GM18508 (cell line): ENCODE measurements at regions not wholly inside any gene's neighbourhood (a gene's known extent, or its start where the extent isn't known, plus 50 kb on each side); places are given as distances from the start of the nearest gene placed in this dataset.

Experiments used
- ATAC-seq: cut with Tn5 transposase; IDR thresholded peaks from one replicate; pipeline ENCODE4 v1.9.1; 2021; ENCODE audit warnings: moderate number of reproducible peaks; ENCODE audit not compliant: insufficient read depth, unreplicated experiment

DNA sequence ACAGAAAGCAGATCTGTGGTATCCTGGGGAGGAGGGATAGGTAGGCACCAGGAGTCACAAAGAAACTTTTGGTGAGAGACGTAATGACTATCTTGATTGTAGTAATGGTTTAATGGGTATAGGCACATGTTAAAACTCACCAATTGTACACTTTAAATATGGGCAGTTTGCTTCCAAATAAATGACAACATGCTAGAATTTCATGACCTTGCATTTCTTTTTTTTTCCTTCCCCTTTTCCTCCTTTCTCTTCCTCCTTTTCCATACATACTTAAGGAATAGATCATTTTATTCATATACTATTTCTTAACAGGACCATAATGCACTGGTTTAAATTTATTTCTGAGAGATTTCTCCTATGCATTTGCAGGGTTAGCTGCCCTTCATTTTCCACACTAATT, 341.8 kb downstream of the TMEM182 start:
- no peak for ATAC-seq

DNA sequence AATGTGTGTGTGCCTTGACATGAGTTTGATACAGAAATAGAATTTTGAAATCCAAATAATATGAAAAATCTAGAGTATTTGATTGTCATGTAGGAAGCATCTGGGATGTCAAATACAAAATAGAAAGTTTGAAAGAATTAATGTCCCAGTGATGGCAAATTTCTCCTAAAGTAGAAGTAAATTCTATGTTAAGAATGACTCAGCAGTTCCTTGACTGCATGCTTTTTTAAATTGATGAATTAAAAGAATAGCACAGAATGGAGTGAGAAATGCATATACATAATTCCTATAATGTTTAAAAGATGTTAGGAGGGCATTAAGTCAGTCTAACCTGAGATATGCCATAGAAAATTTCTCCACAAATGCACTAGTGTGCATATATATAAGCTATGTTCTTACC, 357.5 kb downstream of the TMEM182 start:
- ATAC-seq: no peak

DNA sequence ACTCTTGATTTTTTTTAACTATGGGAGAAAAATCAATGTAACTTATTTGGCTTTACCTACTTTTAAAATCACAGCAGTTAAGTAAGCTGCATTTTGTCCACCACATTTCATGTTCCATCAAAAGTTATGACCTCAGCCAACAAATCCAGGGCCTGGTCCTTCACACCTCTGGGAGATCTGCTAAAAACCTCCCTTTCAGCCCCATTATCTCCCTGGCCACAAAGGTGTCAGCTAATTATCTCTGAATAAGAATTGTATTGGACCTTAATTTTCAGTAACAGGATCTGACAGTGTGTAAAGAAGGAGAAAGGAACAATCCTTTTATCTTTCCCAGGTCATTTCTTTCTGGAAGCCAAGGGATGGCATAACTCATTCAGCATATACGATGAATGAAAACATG, 359.3 kb downstream of the TMEM182 start:
- ATAC-seq: no peak

DNA sequence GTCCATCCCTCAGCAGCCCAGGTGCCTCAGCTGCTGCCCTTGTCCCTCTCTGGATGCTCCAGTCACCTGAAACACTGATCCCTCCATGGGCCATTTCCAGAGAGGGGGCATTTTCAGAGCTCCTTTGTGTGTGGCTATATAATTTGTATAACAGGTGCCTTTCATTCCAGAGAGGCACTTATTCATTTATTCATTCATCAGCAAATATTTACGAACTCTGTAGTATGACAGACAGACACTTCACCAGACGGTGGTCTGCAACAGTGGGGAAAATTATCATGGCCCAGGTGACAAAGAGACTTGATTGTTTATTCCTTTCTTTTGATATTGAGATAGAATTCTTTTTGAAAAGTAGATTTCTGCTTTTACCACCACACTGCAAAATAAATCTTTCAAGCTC, 361.7 kb downstream of the TMEM182 start:
- no peak for ATAC-seq

DNA sequence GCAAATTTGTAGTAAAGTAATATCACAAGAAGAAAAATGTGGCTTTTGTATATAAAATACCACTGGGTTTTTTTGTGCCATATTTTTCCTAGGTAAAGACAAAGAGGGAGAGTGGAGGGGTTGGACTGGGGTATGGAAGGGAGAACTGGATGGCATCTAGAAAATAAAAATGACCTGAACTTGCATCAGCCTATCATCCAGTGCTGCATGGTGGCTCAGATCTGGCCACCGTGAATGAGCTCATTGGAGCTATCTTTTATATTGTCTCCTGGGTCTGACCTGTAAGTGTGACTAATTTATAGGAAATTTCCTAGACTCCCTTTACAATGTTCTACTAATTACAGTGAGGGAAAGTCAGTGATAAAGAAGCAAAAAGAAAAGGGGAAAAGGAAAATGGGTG, 369.0 kb downstream of the TMEM182 start:
- no peak for ATAC-seq

DNA sequence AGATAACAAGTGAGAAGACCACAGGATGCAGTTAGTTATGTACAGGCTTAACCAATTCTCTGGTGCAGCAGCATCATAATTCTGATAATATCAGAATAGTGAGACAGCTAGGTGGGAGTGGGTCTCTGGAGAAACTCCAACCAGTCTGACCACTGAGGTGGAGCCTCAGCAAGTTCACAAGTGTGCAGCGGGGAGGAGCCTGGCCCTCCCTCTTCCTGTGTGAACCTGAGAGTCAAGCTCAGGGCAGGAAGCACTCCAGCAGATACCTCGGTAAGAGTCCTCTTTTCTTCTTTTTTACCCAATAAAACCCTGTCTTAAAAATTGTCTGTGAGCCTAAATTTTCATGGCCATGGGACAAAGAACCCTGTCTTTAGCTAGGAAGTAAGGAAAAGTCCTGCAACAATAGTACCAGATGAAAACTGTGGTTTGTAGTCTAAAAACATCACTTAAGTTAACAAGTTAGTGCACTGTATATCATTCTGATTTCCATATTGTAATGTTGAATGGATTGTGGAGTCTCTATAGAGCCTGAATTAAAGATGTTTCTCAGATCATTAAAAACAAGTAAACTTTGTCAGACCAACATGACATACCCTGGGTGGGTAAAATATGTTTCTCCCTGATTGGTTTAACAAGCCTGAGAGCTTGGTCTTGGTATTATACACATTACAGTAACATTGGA, 370.8 kb downstream of the TMEM182 start:
- peak; percentile 76 for ATAC-seq

DNA sequence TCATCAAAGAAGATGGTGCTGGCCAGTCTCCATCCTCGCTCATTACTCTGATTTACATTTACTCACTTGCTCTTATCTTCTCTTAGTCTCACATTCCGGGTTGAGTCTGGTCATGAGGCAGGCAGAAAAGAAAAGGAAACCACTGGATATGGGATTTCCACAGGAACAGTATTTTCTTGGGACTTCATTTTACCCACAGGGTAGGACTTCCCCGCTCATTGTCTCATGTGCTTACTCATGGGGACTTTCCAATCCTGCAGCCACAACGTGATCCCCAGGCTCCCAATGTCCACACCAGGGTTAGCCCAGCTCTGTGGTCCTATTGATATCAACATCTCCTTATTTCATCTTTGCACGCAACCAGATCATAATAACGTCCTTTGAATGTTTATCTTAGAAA, 373.8 kb downstream of the TMEM182 start:
- ATAC-seq: no peak

DNA sequence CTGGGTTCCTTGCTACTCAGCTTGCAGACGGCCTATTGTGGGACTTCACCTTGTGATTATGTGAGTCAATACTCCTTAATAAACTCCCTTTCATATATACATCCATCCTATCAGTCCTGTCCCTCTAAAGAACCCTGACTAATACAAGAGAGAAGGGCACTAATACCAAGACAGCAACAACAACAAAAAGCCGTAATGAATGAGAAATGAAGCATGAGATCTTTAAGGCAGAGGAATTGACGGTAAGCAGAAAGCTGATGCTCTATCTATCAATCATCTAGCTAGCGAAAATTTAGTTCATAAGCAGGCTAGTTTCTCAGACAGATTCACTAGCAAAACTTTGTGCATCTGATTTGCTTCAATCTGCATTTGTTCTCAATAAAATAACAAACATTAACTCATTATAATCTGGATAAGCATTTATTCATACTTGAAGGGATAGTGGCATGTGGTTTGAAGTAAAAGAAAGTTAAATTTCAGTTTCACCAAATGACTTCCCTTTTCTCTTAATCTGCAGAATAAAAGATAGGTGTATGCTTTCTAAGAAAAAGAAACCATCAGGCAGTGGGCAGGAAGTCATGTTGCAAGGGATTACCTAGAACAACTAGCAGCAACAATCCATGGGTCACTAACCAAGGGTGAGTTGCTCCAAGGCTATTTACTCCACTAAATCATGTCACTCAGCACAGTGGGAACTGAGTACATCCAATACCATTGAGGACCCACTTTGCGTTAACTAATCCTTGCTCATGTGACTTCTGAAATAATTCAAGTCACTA, 376.5 kb downstream of the TMEM182 start:
- peak; percentile 77 for ATAC-seq

DNA sequence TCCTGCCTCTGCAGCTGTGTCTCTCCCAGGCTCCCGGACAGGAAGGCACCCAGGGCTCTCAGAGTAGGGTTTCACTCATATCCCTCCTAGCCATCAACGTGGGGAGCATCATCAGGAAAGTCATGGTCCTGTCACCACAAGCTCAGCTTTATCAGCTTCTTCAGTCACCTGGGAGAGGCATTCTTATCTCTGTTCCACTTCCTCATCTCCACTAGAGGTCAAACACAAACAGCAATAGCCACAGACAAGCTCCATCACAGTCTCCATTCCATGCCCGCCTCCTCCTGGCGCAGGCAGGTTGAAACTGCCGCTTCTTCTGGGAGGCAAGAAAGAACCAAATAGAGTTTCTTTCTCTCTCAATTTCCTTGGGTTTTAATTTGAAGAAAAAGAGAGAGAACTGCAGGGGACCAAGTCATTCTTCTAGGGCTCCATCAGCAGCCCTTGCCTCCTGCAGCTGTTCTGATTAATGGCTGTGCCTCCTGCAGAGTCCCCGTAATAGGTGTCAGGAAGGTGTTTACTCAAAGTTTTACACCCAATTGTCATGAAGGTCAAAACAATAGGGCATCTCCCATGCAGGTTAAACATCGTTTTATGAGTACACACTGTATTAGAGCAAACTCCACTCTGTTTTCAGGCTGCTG, 377.9 kb downstream of the TMEM182 start:
- no peak for ATAC-seq

DNA sequence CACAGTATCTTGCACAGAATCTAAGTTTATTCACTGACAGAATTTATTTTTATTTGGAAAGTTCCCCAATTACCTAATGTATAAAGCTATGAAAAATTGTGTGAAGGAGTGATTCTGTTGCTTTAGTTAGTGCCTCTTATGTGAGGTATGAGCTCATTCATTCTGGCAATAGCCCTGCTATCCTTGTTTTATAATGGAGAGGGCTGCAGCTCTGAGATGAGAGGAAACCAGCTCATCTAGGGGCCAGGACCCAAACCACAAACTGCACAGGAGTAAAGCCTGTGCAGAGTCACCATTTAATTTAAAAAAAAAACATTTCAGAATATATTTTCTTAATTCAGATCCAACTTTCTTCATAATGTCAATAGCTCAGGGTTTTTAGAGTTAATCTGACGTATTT, 383.0 kb downstream of the TMEM182 start:
- ATAC-seq: no peak

DNA sequence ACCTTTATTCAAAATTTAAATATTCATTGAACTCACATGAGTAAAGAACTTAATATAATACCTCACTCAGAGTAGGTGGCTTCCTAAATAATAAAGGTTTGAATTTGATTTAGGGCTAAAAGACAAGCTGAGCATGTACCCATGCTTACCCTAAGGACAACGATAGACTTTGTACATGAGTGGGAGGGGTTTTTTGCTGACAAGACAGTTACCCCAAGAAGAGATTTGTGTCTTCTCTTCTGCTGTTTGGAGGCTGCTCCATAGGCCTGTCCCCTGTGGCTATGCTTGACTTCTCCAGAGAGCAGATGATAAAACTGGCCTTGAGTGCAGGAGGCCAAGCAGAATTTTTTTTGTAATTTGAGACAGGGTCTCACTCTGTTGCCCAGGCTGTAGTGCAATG, 383.9 kb downstream of the TMEM182 start:
- no peak for ATAC-seq

DNA sequence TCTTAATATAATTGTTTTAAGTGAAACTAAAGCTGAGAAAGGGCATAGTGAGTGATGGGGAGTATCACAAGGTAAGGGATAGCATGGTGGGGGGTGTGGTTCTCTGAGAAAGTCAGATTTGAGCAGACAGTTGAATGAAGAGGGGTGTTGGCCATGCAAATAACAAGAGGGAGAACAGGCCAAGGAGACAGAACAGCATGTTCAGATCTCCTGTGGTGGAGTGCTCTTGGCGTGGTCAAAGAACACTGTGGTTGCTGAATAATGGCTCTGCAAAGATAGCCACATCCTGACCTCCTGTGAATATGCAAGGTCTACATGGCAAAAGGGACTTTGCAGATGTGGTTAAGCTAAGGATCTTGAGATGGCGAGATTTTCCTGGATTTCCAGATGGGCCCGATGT, 389.2 kb downstream of the TMEM182 start:
- ATAC-seq: no peak

DNA sequence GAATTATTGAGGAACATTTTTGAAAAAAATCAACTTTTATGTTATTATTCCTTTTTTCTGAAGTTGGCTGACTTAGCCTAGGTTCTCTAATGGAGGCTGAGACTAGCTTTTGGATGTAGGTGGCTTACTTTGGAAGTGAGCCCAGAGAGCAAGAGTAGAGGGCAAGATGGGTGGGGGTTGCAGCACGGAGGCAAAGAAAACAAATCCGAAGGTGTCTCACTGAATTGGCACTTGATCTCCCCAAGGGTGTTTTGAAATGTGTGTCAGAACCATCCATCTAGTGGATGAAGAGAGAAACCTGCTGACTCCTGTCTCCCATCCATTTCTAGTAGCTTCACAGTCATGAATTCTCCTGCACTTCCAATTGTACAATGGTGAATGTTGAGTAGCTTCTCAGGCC, 390.7 kb downstream of the TMEM182 start:
- no peak for ATAC-seq

DNA sequence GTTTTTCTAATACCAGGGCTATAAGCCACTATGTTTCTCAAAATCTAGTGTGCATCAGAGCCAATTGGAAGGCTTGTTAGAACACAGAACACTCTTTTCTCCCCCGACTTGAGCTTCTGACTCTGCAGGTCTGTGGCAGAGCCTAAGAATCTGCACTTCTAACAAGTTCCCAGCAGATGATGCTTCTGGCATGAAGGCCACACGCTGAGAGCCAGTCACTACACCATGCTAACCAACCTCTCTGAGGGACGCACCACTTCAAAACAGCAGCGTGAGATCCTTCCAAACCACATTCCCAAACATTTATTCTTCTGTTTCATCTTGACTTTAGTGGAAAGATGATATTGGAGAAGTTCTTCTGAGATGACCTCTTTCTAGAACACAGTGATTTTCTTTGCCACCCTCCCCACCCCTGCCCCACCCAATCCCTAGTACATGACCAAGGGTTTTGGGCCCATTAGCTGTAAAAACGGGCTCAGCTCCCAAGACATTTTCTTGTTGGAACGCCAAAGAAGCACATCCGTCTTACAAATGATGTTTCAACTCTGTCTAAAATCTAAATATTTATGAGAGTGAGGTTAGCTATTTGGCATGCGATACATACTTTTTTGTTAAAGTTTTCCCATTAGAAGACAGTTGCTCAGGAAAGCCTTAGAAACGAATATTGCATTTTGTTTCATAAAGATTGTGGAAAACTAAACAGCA, 391.9 kb downstream of the TMEM182 start:
- no peak for ATAC-seq

DNA sequence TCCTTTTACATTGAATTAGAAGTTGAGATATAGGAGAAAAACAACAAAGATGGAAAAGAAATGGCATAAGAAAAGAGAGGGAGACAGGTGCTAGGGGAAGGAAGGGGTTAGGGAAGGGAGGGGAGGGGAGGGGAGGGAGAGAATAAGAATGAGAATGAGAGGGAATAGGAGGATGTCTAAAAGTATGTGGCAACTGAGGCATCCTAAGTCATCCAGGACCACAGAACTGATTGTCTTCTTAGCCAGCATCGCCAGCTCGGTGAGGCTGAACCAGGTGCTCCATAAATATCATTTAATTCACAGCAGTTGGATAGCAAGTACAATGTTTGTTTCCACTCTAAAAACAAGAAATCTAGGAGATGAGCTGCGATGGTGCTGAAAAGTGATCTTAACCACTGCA, 393.5 kb downstream of the TMEM182 start:
- no peak for ATAC-seq

DNA sequence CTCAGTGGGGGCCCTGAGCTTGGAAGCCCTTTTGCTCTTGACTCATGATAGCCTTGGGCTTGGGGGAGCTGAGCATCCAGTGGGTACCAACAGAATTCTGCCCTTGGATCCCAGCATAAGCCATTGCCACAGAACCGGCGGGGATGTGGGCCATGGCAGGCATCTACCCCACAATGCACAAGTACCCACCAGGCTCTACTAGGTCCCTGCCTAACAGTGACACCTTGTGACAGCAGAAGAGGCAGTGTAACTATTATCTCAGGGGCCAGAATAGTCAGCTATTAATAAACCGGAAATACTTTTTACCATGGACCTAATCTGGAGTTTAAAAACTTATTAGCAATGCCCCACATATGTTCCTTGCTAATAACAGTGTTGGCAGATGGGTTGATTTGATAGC, 397.2 kb downstream of the TMEM182 start:
- no peak for ATAC-seq

DNA sequence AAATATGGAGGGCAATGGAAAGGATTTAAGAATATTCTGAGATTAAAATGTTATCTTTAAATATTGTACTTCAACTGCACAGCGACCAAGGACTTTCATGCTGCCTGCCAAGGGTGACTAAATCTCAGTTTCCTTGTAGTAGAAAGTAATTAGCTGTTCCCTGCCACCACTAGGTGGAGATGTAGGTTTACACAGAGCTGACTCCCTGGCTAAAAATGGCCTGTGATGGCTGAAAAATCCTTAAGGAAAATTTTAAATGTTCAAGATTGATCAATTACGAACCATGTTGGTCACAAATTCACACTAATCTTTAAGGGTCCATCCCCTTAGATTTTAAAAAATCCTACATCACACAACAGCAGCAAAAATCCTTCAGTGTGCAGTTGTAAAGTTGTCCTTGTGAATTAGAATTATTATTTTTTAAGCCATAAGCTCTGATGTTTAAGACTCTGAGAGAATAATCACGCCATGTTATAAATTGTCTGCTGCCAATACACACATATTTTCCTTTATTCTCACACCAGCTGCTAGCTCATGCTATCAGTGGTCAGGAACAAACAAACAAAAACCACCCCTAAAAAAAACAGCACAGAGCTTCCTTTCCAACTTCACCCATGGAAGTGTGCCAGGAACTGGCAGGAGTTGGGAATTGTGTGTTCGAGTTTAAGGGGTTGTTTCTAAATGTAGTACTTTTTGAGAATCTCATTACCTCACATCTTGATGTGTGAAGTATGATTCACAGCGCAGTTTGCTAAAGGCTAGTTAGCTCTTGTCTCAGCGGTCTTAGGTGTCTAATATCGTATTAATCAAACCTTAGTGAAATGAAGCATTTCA, 399.8 kb downstream of the TMEM182 start:
- ATAC-seq: no peak

DNA sequence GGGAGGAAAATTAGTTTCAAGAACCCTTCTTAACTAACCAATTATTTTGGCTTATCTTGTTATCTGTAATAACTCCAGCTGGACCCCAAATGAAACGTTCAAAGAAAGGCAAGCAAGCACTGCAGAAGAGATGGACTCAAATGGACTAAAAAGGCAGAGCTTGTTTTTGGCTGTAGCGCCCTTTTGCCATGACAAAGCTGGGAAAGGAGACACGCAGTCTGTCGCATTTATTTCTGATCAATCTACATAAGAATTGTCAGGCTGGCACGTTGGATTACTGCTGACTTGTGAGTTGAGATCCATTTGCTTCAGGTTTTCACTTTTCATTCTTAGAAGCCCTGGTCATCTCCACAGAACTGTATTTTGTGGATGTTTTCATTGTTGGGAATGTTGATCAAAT, 402.9 kb downstream of the TMEM182 start:
- no peak for ATAC-seq

DNA sequence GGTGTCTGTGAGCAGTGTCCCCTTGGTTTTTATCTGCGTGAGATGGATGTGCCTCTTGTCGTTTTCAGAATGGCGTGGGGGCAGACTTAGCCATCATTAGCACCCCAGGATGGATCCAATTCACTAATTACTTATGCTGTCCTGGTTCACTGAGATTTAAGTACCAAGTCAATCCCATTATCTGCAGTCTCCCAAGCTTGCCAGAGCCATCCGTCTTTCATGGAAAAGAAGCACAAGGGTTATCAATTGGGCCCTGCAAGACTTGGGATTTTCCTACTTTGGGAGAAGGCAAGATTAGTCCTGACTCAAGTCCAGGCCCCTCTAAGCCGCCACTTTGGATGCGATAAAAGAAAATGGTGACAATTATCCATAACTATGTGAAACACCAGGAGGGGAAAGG, 404.0 kb downstream of the TMEM182 start:
- ATAC-seq: no peak
